NCI-H82 treated with DMSO at 0.1 percent for 48 hours (cell line): ENCODE measurements at regions not wholly inside any gene's neighbourhood (a gene's known extent, or its start where the extent isn't known, plus 50 kb on each side); places are given as distances from the start of the nearest gene placed in this dataset.
"Not testable (repeated sequence)": the region's sequence is repeated elsewhere in the genome, so short reads cannot be mapped to it uniquely, and the experiment has no call there.

Experiments used
- DNase-seq: peaks from one replicate; lab custom pipeline; 2025; ENCODE audit not compliant: unreplicated experiment; lab: John Stamatoyannopoulos, UW

DNA sequence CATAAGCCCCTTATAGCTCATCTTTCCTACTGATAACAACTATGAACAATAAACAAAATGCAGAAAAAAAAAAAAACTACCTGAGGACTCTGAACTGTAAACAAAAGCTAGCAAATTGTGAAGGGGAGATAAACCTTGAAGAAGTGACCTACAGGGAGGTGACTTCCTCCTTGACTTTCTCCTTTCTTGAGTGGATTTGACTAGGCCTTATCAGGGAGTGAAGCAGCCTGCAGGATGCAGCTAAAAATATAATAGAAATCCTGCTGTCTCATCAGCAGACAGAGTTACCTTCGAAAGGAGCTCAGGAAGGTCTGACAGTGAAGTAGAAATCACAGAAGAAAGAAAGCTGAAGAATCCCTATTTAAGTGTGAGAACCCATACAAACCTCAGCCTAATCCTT is 322.0 kb upstream of the HTR1E start:
- DNase-seq, result no peak

DNA sequence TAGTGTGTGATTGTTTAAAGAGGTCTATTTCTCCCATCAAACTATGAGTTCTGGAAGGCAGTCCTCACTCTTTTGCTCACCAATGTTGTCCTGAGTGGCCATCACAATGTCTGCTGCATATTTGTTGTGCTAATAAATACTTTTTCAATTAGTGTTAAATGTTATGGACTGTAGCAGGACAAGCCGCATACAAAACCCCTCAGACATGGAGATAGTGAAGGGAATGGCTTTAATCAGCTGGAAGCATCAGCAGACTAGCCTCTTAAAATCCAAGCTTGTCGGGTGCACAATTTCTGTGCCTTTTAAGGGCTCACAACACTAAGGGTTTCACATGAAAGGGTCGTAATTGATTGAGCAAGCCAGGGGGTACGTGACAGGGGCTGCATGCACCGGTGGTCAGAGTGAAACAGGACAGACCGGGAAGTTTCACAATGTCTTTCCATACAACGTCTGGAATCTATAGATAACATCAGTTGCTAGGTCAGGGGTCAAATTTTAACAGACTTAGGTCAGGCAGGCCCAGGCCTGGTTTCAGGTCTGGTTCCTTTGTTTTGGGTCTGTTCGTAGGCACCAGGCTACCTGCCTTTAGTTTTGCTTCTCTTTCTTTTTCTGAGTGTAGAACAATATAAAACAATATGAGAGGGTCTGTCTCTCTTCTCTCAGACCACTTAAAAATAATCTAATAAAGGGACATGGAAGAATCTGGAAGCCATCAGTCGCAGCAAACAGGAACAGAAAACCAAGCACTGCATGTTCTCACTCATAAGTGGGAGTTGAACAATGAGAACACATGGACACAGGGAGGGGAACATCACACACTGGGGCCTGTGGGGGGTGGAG is 327.6 kb upstream of the HTR1E start:
- no peak for DNase-seq

DNA sequence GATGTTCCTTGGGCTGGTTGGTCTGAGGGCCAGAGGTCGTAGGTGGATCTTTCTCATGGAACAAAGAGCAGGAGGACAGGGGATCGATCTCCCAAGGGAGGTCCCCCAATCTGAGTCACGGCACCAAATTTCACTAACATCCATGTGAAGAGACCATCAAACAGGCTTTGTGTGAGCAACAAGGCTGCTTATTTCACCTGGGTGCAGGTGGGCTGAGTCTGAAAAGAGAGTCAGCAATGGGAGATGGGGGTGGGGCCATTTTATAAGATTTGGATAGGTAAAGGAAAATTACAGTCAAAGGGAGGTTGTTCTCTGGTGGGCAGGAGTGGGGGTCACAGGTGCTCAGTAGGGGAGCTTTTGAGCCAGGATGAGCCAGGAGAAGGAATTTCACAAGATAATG is 334.0 kb upstream of the HTR1E start:
- not testable (repeated sequence) for DNase-seq

DNA sequence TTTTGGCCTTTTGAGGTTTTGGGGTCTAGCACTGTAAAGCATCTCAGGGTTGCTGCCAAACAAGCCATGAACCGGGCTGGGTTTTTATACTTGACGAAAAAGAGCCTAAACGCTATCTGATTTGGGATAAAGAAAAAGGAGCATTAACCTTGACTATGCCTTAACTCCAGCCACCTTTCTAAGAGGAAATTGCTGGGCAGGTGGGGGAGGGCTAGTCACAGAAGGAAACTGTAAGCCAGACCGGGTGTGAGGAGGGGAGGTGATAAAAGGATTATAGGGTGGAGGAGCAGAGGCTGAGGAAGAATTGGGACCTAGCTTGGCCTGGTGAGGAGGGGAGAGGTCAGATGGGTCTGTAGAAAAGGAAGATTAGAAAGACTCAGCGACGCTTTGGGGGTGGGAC is 335.2 kb upstream of the HTR1E start:
- DNase-seq, result not testable (repeated sequence)

DNA sequence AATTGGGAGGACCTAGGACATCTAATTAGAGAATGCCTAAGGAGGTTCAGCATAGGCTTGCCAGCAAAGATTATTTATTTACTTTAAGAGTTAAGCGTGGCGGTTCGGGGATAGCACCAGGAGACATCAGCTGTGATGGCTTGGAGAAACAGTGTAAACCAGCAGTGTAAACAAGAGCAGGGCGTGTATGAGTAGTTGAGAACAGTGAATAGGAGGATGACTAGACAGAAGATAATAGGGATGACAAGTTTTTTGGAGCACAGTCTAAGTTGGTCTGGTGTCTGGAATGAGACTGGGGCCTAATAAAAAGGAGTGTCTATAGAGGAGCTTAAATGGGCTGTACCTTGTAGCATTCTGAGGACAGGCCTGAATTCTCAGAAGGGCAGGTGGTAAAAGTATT is 338.4 kb upstream of the HTR1E start:
- not testable (repeated sequence) for DNase-seq

DNA sequence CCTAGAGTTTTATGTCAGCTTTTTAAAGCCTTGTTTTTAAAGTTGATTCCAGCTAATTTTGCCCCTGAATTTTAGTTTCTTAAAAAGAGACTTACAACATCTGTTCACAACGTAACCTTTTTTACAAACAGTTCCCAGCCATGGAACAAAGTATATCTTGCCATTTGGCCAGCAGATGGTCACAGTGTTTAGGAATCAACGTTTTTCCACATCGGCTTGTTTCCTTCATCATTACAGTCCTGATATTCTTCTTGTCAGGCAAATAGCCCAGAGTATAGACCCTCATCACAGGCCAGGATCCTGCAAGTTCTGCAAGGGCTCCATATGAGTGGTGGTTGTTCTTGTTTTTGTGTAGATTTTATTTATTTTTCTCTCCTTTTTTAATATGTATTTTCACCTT is 341.7 kb upstream of the HTR1E start:
- DNase-seq, result no peak

DNA sequence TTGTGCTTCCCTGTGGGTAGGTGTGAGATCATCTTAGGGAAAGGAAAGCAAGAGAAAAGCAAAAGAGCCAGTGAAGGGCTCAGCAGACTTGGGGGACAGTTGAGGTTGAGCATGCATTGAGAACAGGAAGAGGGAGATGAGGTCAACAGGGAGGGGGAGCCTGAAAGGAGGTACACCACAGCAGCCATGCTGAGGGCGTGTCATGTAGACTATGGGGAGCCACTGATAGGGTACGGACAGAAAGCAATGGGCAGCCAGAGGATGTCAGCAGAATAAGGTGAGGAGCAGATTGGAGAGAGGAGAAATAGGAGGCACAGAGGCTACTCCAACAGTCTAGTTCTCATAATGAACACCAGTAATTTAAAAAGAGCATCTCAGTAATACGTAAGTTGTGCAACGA is 351.1 kb upstream of the HTR1E start:
- DNase-seq, result no peak

DNA sequence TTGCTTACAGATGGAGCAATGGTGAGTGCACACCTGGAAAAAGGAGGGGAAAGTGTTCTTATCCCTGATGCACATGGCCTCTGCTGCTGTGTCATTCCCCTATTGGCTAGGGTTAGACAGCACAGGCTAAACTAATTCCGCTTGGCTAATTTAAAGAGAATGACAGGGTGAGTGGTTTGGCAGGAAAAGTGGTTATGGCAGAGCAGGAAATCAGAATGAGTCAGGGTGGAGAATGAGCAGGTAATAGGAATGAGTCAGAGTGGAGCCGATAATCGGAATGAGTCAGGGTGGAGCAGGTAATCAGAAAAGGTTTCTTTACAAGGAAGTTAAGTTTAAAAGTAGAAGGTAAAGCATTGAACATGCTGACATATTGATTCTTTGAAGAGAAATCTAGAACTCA is 355.5 kb upstream of the HTR1E start:
- DNase-seq, result no peak

DNA sequence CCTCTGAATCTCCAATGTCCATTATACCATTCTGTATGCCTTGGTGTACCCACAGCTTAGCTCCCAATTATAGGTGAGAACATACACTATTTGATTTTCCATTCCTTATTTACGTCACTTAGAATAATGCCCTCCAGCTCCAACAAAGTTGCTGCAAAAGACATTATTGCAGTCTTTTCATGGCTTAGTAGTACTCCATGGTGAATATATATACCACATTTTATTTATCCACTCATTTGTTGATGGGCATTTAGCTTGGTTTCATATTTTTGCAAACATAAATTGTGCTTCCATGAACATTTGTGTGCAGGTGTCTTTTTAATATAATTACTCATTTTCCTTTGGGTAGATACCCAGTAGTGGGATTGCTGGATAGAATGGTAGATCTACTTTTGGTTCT is 374.1 kb upstream of the HTR1E start:
- DNase-seq, result no peak

DNA sequence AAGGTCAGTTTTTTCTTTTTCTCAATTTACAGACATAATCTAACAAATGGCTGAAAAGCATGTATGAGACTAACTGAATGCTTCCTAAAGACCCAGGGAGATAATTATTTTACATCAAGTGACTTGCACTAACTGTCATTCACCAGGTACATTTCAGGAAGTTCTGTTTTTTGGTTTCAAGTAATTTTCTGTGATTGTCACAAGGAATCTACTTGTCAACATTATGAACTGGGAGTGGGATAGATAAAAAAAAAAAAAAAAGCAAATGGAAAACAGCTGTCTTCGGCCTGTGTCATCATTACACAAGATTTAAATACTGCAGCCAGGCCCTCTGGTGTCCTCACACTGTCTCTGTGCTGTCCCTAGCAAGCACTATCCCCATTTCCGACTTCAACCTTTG is 379.0 kb upstream of the HTR1E start:
- DNase-seq, result no peak

DNA sequence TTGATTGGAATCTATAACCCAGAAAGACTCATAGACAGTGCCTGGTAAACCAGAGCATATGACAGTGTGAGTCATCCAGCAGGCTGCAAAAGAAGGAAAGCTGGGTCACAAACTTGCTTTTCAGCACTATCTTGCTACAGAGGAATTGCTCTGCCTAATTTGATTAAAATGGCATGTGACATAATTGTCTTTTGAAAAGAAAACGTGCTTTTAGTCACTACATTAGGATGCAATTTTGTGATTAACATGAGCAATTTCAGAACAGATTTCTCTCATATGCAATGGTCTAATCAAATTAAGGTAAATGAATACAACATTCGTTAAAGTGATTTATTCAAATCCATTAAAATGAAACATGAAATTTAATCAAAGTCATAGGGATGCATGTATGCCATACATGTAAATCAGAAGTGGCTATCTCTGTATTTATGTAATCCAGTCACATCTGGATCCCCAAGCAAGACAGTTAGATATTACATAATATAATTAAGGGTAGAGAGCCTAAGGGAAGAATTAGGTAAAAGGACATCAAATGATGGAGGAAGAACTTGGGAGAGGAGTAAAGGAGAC is 400.0 kb upstream of the HTR1E start:
- DNase-seq, result no peak

DNA sequence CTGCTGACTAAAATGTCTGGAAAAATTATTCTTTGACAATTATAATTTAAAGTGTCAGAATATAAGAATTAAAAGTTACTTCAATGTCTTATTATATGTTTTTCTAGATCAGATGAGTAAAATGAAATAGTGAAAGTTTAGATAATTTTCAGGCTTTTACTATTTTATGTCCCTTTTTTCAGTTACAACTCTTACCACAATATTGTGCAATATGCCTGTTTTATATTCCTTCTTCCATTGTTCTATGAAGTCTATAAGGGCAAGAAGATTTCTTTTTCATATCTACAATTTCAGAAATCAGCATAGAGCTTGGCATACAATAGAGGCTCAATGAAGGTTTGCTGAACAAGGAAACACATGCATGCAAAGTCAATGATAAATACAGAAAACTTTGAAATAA is 401.2 kb upstream of the HTR1E start:
- DNase-seq, result no peak

DNA sequence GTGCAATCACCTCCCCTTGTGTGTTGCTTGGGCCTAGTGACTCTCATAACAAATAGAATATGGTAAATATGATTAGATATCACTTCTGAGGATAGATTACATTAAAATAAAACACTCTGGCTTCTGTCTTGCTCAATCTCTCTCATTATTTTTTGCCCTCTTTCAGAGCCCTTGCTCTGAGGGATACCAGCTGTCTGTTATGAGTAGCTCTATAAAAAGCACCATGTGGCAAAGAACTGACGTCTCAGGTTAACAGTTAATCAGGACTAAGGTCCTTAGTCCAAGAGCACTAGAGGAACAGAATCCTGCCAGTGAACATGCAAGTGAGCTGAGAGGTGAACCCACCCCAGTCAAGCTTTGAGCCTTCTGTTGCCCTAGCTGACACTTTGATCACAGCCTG is 402.2 kb upstream of the HTR1E start:
- no peak for DNase-seq

DNA sequence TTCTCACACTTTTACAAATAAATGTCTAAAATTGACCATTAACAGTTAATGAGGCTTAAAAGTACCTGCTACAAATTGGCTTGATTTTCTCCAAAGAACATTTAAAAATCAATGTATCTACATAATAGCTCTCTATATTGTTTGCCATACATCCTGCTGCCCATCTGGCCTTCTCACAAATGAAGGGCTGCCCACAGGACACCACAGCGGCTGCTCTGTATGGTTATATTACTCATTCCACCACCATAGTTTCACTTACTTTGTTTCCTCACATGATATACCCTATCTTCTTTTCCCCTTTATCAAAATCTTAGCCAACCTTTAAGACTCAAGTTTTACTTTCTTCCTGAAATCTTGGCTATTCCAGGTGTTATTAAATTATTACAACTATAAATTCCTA is 407.7 kb upstream of the HTR1E start:
- no peak for DNase-seq

DNA sequence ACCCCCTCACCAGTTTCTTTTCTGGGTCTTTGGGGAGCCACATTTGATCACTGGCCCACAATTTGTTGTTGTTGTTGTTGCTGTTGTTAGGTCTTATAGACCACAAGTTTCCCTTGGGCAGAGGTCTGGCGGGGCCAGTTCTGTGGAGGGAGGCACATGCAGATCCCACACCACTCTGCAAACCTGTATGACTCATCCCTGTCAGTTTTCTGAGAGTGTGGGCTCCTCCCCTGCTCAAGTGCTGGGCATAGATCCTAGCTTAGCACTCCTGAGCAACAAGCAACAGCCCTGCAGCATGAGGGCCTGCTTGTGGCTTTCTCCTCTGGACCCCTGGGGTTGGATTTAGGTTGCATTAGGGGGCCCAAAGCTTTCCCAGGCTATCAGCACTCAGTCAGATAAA is 411.1 kb upstream of the HTR1E start:
- no peak for DNase-seq

DNA sequence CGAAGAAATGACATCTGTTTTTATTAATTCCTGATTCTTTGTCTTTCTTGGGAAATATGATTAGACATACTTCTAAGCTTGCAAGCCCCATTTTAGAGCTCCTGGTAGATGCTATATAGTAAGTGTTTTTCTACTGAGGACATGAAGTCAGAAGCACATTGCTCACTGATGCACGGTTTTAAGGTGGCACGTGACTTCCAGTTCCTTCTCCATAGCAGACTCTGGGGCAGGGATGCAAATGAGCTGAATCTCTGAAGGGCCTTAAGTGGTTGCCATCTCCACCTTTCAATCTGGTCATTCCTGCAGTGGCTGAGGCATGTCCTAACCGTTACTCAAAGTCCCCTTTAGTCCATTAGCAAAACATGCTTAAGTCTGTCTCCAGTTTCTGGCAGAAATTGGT is 421.2 kb upstream of the HTR1E start:
- DNase-seq, result no peak

DNA sequence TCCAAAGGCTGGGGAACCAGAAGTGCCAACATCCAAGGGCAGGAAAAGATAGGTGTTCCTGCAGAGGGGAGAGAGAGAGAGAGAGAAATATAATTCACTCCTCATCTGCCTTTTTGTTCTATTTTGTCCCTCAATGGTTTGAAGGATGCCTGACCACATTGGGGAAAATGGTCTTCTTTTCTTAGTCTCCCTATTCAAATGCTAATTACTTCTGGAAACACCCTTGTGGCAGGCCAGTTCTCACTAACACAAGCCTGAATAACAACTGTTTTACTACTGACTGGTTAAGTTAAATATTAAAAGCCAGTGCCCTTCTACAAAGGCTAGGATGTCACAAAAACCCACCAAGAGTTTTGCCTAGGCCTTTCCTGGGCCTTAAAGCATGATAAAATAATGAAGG is 425.4 kb upstream of the HTR1E start:
- DNase-seq, result no peak

DNA sequence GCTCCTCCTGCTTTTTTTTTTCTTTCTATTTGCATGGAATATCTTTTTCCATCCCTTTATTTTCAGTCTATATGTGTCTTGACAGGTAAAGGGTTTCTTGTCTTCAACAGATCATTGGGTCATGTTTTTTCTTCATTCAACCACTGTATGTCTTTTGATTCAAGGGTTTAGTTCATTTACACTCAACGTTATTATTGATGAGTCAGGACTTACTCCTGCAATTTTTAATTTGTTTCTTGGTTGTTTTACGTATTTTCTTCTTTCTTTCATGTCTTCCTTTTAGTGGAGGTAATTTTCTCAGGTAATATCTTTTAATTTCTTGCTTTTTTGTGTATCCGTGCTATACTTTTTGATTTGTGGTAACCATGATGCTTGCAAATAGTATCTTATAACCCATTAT is 429.1 kb upstream of the HTR1E start:
- DNase-seq, result no peak

DNA sequence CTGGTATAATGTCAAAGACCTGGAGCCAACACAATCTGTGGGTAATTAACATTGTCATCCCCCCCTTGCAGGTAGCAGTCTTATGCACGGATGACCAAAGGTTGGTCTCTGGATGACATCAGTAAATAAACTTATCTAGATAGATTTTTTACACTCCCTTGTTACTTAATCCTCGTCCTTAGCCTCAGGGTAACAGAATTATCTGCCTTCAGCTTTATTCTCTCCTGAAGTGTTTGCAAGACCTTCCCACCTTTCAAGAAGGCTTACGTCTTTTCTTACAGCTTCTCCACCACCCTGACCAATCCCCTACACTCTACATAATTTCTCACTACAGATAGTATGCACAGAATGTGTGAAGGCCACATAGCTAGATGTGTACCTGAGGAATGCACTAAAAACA is 434.8 kb upstream of the HTR1E start:
- no peak for DNase-seq

DNA sequence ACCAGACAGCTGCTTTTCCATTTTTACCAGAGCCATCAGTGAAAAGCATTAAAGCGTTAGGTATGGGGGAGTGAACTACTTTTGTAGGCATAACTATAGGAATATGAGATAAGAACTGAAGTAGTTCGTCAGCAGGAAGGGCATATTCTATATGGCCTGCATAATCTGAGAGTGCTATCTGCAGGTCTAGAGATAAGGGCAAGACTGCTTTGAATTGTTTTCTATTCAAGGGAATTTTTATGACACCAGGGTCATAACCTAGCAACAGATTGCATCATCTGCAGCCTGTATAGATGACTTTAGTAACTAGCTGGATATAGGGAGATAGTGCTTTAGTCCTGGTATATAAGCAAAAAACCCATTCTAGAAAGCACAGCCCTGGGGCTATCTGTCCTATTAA is 437.3 kb upstream of the HTR1E start:
- DNase-seq, result no peak

DNA sequence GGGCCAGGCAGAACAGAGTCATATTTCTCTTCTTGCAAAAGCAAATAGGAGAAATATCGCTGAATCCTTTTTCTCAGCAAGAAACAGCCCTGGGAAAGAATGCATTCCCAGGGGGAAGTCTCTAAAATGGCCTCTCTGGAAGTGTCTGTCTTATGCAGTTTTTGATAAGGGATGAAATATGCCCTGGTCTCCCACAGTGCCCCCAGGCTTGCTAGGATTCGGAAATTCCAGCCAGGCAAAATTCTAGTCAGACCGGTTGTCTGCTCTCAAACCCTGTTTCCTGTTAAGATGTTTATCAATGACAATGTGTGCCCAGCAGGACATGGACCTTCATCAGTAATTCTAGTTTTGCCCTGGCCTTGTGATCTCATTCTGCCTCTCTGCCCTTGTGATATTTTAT is 448.3 kb upstream of the HTR1E start:
- DNase-seq, result not testable (repeated sequence)

DNA sequence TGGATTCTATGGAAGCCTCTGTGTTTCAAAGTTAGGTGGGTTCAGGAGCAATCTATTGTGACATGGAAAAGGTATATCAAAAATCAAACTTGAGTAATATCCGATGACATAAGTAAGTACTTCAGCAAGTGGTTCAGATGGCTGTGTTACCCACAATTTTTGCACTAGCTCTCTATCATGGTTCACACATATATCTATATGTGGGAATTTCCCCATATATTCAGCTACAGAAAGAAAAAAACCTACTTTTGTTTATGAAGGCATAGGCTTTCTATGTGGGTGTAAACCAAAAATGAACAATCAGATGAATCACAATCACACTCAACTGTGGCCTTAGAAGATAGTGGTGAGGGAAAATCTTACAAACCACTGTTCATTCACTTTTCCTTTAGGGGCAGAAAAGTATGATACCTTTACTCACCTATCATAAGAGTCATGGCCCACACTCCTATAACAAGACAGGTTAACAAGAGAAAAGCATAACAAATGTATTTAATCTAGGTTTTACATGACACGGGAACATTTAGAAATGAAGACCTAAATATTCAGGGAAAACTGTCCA is 449.6 kb upstream of the HTR1E start:
- DNase-seq, result no peak

DNA sequence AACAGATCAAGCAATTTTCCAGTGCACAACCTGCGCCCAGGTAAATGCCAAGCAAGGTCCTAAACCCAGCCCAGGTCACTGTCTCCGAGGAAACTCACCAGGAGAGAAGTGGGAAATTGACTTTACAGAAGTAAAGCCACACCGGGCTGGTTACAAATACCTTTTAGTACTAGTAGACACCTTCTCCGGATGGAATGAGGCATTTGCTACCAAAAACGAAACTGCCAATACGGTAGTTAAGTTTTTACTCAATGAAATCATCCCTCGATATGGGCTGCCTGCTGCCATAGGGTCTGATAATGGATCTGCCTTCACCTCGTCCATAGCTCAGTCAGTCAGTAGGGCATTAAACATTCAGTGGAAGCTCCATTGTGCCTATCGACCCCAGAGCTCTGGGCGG is 459.0 kb upstream of the HTR1E start:
- not testable (repeated sequence) for DNase-seq
